Hepatocyte (in vitro differentiated cells): ENCODE measurements at regions not wholly inside any gene's neighbourhood (a gene's known extent, or its start where the extent isn't known, plus 50 kb on each side); places are given as distances from the start of the nearest gene placed in this dataset.

Source experiments
- DNase-seq: peaks from one replicate; pipeline ENCODE4 v3.0.0-alpha.2; 2016; ENCODE audit warnings: low spot score
- H2AFZ ChIP-seq: fragments of 200-600 bp; sonication (generic); 2 replicates; pipeline ENCODE4 v1.6.0; 2016; ENCODE audit warnings: antibody characterized with exemption, mild to moderate bottlenecking
- H3K27ac ChIP-seq: fragments of 200-600 bp; sonication (generic); 2 replicates; pipeline ENCODE4 v1.5.1; 2016; ENCODE audit warnings: mild to moderate bottlenecking
- H3K27me3 ChIP-seq: fragments of 200-600 bp; sonication (generic); 2 replicates; pipeline ENCODE4 v1.6.1; 2016
- H3K36me3 ChIP-seq: fragments of 200-600 bp; sonication (generic); replicated peaks from 2 replicates; pipeline ENCODE4 v1.5.1; 2016; ENCODE audit warnings: low read depth; ENCODE audit not compliant: insufficient read depth
- H3K4me1 ChIP-seq: fragments of 200-600 bp; sonication (generic); 2 replicates; pipeline ENCODE4 v1.5.1; 2016; ENCODE audit warnings: mild to moderate bottlenecking, moderate library complexity; ENCODE audit not compliant: insufficient read depth
- H3K4me2 ChIP-seq: fragments of 200-600 bp; sonication (generic); 2 replicates; pipeline ENCODE4 v1.6.0; 2016
- H3K4me3 ChIP-seq: fragments of 200-600 bp; sonication (generic); 2 replicates; pipeline ENCODE4 v1.5.1; 2016; ENCODE audit warnings: mild to moderate bottlenecking
- H3K79me2 ChIP-seq: fragments of 200-600 bp; sonication (generic); 2 replicates; pipeline ENCODE4 v1.6.0; 2017; ENCODE audit warnings: mild to moderate bottlenecking
- H3K9me2 ChIP-seq: fragments of 200-600 bp; sonication (generic); replicated peaks from 2 replicates; pipeline ENCODE4 v1.6.0; 2017; ENCODE audit warnings: mild to moderate bottlenecking; ENCODE audit not compliant: insufficient read depth
- H3K9me3 ChIP-seq: fragments of 200-600 bp; sonication (generic); 2 replicates; pipeline ENCODE4 v1.5.1; 2016; ENCODE audit warnings: low read depth, mild to moderate bottlenecking
- H4K20me1 ChIP-seq: fragments of 200-600 bp; sonication (generic); 2 replicates; pipeline ENCODE4 v1.6.0; 2016; ENCODE audit warnings: mild to moderate bottlenecking; ENCODE audit not compliant: insufficient read depth, poor library complexity, severe bottlenecking
- EZH2 ChIP-seq: fragments of 200-600 bp; sonication (generic); IDR thresholded peaks from 2 replicates; pipeline ENCODE4 v1.6.1; 2016; ENCODE audit warnings: antibody characterized with exemption, mild to moderate bottlenecking, borderline replicate concordance
- EZH2phosphoT487 ChIP-seq: fragments of 200-600 bp; sonication (generic); IDR thresholded peaks from one replicate; pipeline ENCODE4 v1.6.1; 2018; ENCODE audit warnings: antibody characterized with exemption, mild to moderate bottlenecking, low read depth, moderate library complexity; ENCODE audit not compliant: unreplicated experiment, severe bottlenecking
- WGBS: methylation state at CpG from one replicate; pipeline ENCODE4 v1.1.6; 2016; ENCODE audit warnings: low lambda C conversion rate; ENCODE audit errors: missing lambda C conversion rate; 5-methylcytosine and 5-hydroxymethylcytosine counted together
- TF ChIP-seq, protein P1 (sequence below): fragments of 200-600 bp; sonication (generic); IDR thresholded peaks from 2 replicates; pipeline ENCODE4 v1.5.1; 2016; ENCODE audit warnings: antibody characterized with exemption, mild to moderate bottlenecking; ENCODE audit not compliant: poor library complexity

DNA sequence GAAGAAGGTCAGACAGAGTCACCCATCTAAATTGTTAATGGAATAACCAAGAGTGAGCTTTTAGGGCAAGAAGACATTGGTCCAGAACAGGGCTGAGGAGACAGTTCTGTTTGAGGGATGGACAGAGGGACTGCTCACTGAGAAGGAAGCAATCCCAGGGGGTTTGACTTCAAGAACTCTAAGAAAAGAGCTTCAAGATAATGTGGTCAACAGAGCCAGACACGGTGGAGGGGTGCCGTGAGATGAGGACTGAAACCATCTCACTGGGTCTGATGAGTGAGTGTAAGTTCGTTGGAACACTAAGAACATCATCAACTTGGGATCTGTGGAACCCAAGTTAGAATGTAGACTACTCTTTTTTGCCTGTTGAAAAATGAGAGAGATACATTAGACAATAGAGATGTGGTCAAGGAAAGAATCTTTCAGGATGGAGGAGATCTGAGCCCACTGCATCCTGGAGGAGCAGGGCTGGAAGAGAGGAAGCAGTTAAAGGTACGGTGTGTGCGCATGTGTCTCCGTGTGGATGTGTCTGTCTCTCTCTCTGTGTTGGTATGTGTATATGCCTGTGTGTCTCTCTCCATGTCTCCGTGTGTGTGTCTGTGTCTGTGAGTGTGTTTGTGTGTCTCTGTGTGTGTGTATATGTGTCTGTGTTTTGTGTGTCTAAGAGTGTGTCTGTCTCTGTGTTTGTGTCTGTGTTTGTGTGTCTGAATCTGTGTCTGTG is 172.1 kb downstream of the MYCN start:
- Histone ChIP-seq H2AFZ (no peak overlapping the region), H3K4me3 (no peak overlapping the region), H3K9me2 (no peaks in the 10 kb centered on the region), H4K20me1 (no peaks in the 10 kb centered on the region), H3K9me3 (no peaks in the 10 kb centered on the region), H3K36me3 (no peaks in the 10 kb centered on the region), H3K27me3 (no peaks in the 10 kb centered on the region), H3K79me2 (no peaks in the 10 kb centered on the region), H3K4me2 (no peak overlapping the region), H3K4me1 (peaks cover 17% of the 10 kb centered on the region), H3K27ac (no peak overlapping the region)
- 91% methylated on average over 7 of the region's 7 CpGs for WGBS
- TF ChIP-seq, protein P1, sequence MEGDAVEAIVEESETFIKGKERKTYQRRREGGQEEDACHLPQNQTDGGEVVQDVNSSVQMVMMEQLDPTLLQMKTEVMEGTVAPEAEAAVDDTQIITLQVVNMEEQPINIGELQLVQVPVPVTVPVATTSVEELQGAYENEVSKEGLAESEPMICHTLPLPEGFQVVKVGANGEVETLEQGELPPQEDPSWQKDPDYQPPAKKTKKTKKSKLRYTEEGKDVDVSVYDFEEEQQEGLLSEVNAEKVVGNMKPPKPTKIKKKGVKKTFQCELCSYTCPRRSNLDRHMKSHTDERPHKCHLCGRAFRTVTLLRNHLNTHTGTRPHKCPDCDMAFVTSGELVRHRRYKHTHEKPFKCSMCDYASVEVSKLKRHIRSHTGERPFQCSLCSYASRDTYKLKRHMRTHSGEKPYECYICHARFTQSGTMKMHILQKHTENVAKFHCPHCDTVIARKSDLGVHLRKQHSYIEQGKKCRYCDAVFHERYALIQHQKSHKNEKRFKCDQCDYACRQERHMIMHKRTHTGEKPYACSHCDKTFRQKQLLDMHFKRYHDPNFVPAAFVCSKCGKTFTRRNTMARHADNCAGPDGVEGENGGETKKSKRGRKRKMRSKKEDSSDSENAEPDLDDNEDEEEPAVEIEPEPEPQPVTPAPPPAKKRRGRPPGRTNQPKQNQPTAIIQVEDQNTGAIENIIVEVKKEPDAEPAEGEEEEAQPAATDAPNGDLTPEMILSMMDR = no peak
- no peak for TF ChIP-seq EZH2phosphoT487
- no peak for DNase-seq

DNA sequence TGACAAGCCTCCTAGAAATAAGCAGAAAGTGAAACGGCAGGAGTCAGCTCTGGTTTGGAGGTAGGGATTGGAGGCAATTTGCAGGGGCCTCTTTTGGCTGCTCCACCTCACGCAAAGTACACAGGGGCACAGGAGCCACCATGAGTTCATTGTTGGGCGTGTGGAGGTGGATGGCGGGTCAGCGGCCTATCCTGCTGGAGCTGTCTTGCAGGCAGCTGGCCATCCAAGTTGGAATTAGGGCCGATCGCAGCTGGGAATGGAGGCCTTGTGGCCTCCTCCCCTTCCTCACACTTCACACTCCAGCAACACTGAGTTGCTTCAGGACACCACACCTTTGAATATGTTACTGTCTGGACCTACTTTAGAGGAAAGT is 171.5 kb downstream of the MYCN start:
- Histone ChIP-seq H3K9me2 (no peaks in the 10 kb centered on the region), H3K79me2 (no peaks in the 10 kb centered on the region)
- no peak for DNase-seq

DNA sequence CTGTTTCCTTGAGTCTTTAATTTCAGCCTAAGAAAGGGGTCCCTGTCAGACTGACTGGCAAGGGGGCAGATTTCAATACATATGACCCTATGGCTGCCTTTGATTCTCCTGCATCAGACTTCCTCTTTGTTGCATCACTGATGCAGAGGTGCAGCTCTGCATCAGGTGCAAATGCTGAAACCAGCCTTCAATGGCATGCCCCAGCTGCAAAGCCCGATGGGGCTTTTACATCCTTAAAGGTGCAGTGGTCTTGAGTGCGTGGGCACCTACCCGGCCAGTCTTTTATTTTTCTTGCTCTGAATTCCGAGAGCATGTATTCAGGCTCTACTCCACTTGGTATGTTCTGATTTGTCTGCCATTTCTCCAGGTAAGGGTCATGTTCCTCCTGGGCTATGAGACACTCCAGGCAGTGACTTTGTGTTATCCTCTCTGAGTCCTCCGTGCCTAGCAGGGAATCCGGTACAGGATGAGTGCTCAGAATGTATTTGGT is 169.5 kb downstream of the MYCN start:
- H3K27ac ChIP-seq = no peak overlapping the region
- no peak overlapping the region for H3K4me2 ChIP-seq
- H3K79me2 ChIP-seq = no peaks in the 10 kb centered on the region
- H4K20me1 ChIP-seq = no peaks in the 10 kb centered on the region
- no peaks in the 10 kb centered on the region for H3K27me3 ChIP-seq
- TF ChIP-seq EZH2 = no peak
- TF ChIP-seq, protein P1 = no peak
- no peak for TF ChIP-seq EZH2phosphoT487
- no peak for DNase-seq
- no peak overlapping the region for H2AFZ ChIP-seq
- no peaks in the 10 kb centered on the region for H3K9me3 ChIP-seq
- peaks cover 19% of the 10 kb centered on the region for H3K4me1 ChIP-seq
- no peak overlapping the region for H3K4me3 ChIP-seq
- WGBS = 91% methylated on average over 6 of the region's 6 CpGs
- H3K36me3 ChIP-seq = no peaks in the 10 kb centered on the region
- no peaks in the 10 kb centered on the region for H3K9me2 ChIP-seq

More for the DNA sequence above, 171.5 kb downstream of the MYCN start:
- Histone ChIP-seq H3K27me3 (no peaks in the 10 kb centered on the region), H3K27ac (no peak overlapping the region), H3K9me3 (no peaks in the 10 kb centered on the region), H2AFZ (no peak overlapping the region), H3K4me1 (peaks cover 17% of the 10 kb centered on the region), H3K36me3 (no peaks in the 10 kb centered on the region), H3K4me3 (no peak overlapping the region), H3K4me2 (no peak overlapping the region), H4K20me1 (no peaks in the 10 kb centered on the region)
- 99% methylated on average over 7 of the region's 7 CpGs for WGBS
- TF ChIP-seq EZH2phosphoT487 = no peak
- TF ChIP-seq, protein P1 = no peak
- TF ChIP-seq EZH2 = no peak
